ENCODE measurements at regions not wholly inside any gene's neighbourhood (a gene's known extent, or its start where the extent isn't known, plus 50 kb on each side); places are given as distances from the start of the nearest gene placed in this dataset.

DNA sequence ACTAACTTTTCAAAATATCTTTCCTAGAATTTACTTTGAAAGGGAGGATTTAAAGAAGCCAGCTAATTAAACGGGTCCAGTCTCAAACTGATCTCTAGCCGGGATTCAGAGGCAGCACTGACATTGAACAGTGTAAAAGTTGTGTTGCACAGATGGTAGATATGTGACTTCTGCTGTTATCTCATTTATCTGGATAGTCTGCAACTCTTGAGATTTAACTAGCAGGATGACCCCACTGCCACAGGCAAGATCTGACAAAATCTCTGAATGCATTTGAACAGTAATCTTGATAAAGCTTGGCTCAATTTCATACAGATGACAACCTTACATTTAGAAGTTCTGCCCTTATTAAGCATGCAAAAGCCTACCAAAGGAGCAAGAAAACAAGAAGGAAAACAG is 138.0 kb upstream of the CPNE8 start:
- TF ChIP-seq, protein P1, sequence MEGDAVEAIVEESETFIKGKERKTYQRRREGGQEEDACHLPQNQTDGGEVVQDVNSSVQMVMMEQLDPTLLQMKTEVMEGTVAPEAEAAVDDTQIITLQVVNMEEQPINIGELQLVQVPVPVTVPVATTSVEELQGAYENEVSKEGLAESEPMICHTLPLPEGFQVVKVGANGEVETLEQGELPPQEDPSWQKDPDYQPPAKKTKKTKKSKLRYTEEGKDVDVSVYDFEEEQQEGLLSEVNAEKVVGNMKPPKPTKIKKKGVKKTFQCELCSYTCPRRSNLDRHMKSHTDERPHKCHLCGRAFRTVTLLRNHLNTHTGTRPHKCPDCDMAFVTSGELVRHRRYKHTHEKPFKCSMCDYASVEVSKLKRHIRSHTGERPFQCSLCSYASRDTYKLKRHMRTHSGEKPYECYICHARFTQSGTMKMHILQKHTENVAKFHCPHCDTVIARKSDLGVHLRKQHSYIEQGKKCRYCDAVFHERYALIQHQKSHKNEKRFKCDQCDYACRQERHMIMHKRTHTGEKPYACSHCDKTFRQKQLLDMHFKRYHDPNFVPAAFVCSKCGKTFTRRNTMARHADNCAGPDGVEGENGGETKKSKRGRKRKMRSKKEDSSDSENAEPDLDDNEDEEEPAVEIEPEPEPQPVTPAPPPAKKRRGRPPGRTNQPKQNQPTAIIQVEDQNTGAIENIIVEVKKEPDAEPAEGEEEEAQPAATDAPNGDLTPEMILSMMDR (IDR thresholded peaks at IDR 0.05; ENCODE audit: low read depth, low read length) = no peak
- H3K4me3 ChIP-seq (replicated peaks in 1 of 2; ENCODE audit: low read depth in 2 of 2, low read length in 2 of 2) = no peak overlapping the region
- DNase-seq (ENCODE audit: low read depth in 2 of 2) = no peak

DNA sequence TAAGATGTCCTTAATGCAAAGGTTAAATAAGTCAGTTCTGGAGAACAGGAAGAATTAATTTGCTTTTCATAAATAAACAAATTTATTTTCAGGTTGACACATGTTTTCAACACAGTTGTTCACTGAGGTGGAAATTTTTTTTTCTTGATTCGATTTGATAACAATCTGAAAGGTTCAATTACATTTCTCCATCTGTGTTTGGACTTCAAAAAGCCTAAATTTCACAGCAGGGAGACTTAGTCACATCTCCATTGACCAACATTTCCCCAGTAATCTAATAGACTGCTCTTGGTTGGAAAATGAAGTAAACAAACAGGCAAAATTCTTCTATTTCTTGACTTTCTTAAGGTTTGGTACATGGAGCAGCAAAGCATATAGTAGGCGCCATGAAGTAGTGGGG is 134.9 kb upstream of the CPNE8 start:
- no peak overlapping the region for H3K4me3 ChIP-seq (replicated peaks in 1 of 2; ENCODE audit: low read depth in 2 of 2, low read length in 2 of 2)
- no peak for DNase-seq (ENCODE audit: low read depth in 2 of 2)
- TF ChIP-seq, protein P1 (IDR thresholded peaks at IDR 0.05; ENCODE audit: low read depth, low read length) = no peak

- no peak for DNase-seq (ENCODE audit: low read depth in 2 of 2)
- TF ChIP-seq, protein P1 (IDR thresholded peaks at IDR 0.05; ENCODE audit: low read depth, low read length) = no peak
- H3K4me3 ChIP-seq (replicated peaks in 1 of 2; ENCODE audit: low read depth in 2 of 2, low read length in 2 of 2) = no peak overlapping the region
Measured at GRCh38 chr12:39037115-39037514, 131.7 kb upstream of the CPNE8 start.

DNA sequence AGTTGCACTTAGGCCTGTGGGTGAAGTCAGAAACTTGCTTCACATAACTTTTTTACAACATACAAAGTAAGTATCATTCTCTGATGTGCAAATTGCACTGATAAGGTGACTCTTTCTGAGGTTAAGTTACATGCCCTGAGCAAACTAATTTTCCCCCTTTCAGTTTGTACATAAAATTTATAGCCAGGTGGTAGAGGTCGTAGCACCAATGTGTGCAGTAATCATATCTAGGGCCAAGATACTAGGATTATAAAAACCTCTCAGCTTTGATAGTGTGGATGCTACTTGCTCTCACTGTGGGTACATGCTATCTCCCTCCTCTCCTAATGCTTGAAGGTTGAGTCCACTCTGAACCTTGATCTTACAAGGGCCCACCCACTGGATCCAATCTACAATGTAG is 130.7 kb upstream of the CPNE8 start:
- TF ChIP-seq, protein P1 (IDR thresholded peaks at IDR 0.05; ENCODE audit: low read depth, low read length) = no peak

DNA sequence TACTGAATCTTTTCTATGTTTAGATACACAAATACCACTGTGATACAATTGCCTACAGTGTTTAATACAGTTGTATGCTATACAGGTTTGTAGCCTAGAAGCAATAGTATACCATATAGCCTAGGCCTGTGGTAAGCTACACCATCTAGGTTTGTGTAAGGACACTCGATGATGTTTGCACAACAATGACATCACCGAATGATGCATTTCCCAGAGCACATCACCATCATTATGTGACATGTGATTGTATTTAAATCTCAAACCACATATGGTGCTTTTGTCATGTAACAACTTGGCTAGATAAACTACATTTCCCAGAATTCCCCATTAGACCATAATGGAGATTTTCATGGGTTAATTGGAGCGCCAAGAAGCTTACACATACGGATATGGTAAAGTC is 128.4 kb upstream of the CPNE8 start:
- DNase-seq (ENCODE audit: low read depth in 2 of 2) = no peak
- TF ChIP-seq, protein P1 (IDR thresholded peaks at IDR 0.05; ENCODE audit: low read depth, low read length) = no peak

More for the DNA sequence above, 130.7 kb upstream of the CPNE8 start:
- no peak overlapping the region for H3K4me3 ChIP-seq (replicated peaks in 1 of 2; ENCODE audit: low read depth in 2 of 2, low read length in 2 of 2)
- no peak for DNase-seq (ENCODE audit: low read depth in 2 of 2)

DNA sequence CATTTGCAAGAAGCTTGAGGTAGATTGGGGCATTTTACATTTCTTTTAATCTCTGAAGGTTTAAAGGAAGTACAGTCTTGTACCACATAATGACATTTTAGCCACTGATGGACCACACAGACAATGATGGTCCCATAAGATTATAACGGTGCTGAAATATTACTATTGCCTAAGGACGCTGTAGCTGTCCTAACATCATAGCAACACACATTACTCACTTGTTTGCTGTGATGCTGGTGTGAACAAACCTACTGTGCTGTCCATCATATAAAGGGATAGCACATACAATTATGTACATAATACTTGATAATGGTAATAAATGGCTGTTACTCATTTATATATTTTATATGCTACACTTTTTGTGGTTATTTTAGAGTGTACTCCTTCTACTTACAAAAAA is 127.1 kb upstream of the CPNE8 start:
- TF ChIP-seq, protein P1 (IDR thresholded peaks at IDR 0.05; ENCODE audit: low read depth, low read length) = no peak
- H3K4me3 ChIP-seq (replicated peaks in 1 of 2; ENCODE audit: low read depth in 2 of 2, low read length in 2 of 2) = no peak overlapping the region
- DNase-seq (ENCODE audit: low read depth in 2 of 2) = no peak

More for the DNA sequence above, 128.4 kb upstream of the CPNE8 start:
- H3K4me3 ChIP-seq (replicated peaks in 1 of 2; ENCODE audit: low read depth in 2 of 2, low read length in 2 of 2) = no peak overlapping the region

- TF ChIP-seq, protein P1 (IDR thresholded peaks at IDR 0.05; ENCODE audit: low read depth, low read length) = no peak
- DNase-seq (ENCODE audit: low read depth in 2 of 2) = no peak
- no peak overlapping the region for H3K4me3 ChIP-seq (replicated peaks in 1 of 2; ENCODE audit: low read depth in 2 of 2, low read length in 2 of 2)
Measured at GRCh38 chr12:39032034-39032433, 126.6 kb upstream of the CPNE8 start.

Data from cardiac fibroblast (primary cell).